CD14-positive monocyte (primary cell): ENCODE measurements at regions not wholly inside any gene's neighbourhood (a gene's known extent, or its start where the extent isn't known, plus 50 kb on each side); places are given as distances from the start of the nearest gene placed in this dataset.

Source experiments
- DNase-seq, 3 donors: peaks; one replicate each; pipeline ENCODE4 v3.0.0-alpha.2; 2011 to 2022
- H2AFZ ChIP-seq: 2 replicates; pipeline ENCODE4 v1.6.0; 2012; ENCODE audit warnings: mild to moderate bottlenecking, low read depth, low read length, inconsistent platforms; ENCODE audit not compliant: insufficient read depth, poor library complexity, severe bottlenecking
- H3K27ac ChIP-seq, 2 donors: 1 replicate in 1 of 2; 2 replicates in 1 of 2; pipeline ENCODE4 v1.5.1; 2012 to 2013; ENCODE audit warnings: low read length in 2 of 2, control low read depth in 1 of 2, inconsistent platforms in 1 of 2, low read depth in 1 of 2, mild to moderate bottlenecking in 1 of 2
- H3K27me3 ChIP-seq, 2 donors: one replicate each; pipeline versions ENCODE4 v1.6.0 to v1.6.1; 2011 to 2013; ENCODE audit warnings: low read length in 2 of 2; ENCODE audit not compliant: control insufficient read depth in 2 of 2, insufficient read depth in 2 of 2
- H3K36me3 ChIP-seq, 2 donors: replicated peaks in 1 of 2; 1 replicate in 1 of 2; 2 replicates in 1 of 2; pipeline versions ENCODE4 v1.5.1 to v1.6.1; 2012 to 2013; ENCODE audit warnings: low read length in 2 of 2, control low read depth in 1 of 2, inconsistent platforms in 1 of 2, mild to moderate bottlenecking in 1 of 2; ENCODE audit not compliant: insufficient read depth in 2 of 2, control insufficient read depth in 1 of 2
- H3K4me1 ChIP-seq, 2 donors: 1 replicate in 1 of 2; 2 replicates in 1 of 2; pipeline versions ENCODE4 v1.5.1 to v1.6.1; 2012 to 2013; ENCODE audit warnings: low read length in 2 of 2, control low read depth in 1 of 2, inconsistent platforms in 1 of 2, mild to moderate bottlenecking in 1 of 2, moderate library complexity in 1 of 2; ENCODE audit not compliant: insufficient read depth in 2 of 2, control insufficient read depth in 1 of 2
- H3K4me2 ChIP-seq: replicated peaks from 2 replicates; pipeline ENCODE3; 2012; ENCODE audit warnings: low read length, moderate library complexity, mild to moderate bottlenecking; ENCODE audit not compliant: poor library complexity, severe bottlenecking; ENCODE audit errors: extremely low read depth
- H3K4me3 ChIP-seq, 3 experiments: fragments of 200-600 bp in 1 of 3; sonication (generic) in 1 of 3; replicated peaks in 1 of 3; 1 replicate in 2 of 3; 2 replicates in 1 of 3; pipeline ENCODE4 v1.5.1; 2011 to 2013; ENCODE audit warnings: low read length in 3 of 3, mild to moderate bottlenecking in 3 of 3, control low read depth in 2 of 3, low read depth in 2 of 3, inconsistent platforms in 1 of 3, moderate library complexity in 1 of 3
- H3K79me2 ChIP-seq: 2 replicates; pipeline ENCODE4 v1.6.0; 2012; ENCODE audit warnings: mild to moderate bottlenecking, control low read depth, inconsistent platforms, low read length, moderate library complexity; ENCODE audit not compliant: insufficient read depth
- H3K9ac ChIP-seq: 2 replicates; pipeline ENCODE4 v1.6.0; 2017; ENCODE audit warnings: low read length, mild to moderate bottlenecking; ENCODE audit not compliant: insufficient read depth, poor library complexity, severe bottlenecking
- H3K9me3 ChIP-seq, 2 donors: replicated peaks in 1 of 2; 1 replicate in 1 of 2; 2 replicates in 1 of 2; pipeline versions ENCODE4 v1.5.1 to v1.6.1; 2012 to 2013; ENCODE audit warnings: low read length in 2 of 2, control low read depth in 1 of 2; ENCODE audit not compliant: control insufficient read depth in 1 of 2, insufficient read depth in 1 of 2
- H4K20me1 ChIP-seq: 2 replicates; pipeline ENCODE4 v1.6.0; 2012; ENCODE audit warnings: mild to moderate bottlenecking, low read length, control low read depth, moderate library complexity; ENCODE audit not compliant: insufficient read depth
- H3K27ac Mint-ChIP-seq, 7 donors: one replicate each; pipeline ENCODE4 v1.8.0; 2020; ENCODE audit warnings: mild to moderate bottlenecking in 7 of 7, mixed read lengths in 7 of 7, moderate library complexity in 6 of 7, inconsistent platforms in 2 of 7
- H3K27me3 Mint-ChIP-seq, 3 donors: one replicate each; pipeline ENCODE4 v1.8.0; 2021 to 2022; ENCODE audit warnings: low read depth in 3 of 3, mild to moderate bottlenecking in 3 of 3, mixed read lengths in 3 of 3, moderate library complexity in 3 of 3, inconsistent platforms in 1 of 3
- H3K36me3 Mint-ChIP-seq, 2 donors: one replicate each; pipeline ENCODE4 v1.8.0; 2020; ENCODE audit warnings: mixed read lengths in 2 of 2, inconsistent platforms in 1 of 2, mild to moderate bottlenecking in 1 of 2
- H3K4me1 Mint-ChIP-seq: one replicate; pipeline ENCODE4 v1.8.0; 2020; ENCODE audit warnings: mild to moderate bottlenecking, mixed read lengths
- H3K4me3 Mint-ChIP-seq, 2 donors: one replicate each; pipeline ENCODE4 v1.8.0; 2020; ENCODE audit warnings: mild to moderate bottlenecking in 2 of 2, mixed read lengths in 2 of 2, moderate library complexity in 1 of 2
- H3K9me3 Mint-ChIP-seq, 7 donors: one replicate each; pipeline ENCODE4 v1.8.0; 2020 to 2022; ENCODE audit warnings: mixed read lengths in 7 of 7, mild to moderate bottlenecking in 6 of 7, moderate library complexity in 6 of 7, inconsistent platforms in 2 of 7
- WGBS: methylation state at CpG from one replicate; pipeline ENCODE4 v1.1.5; 2013; ENCODE audit warnings: missing lambda C conversion rate; ENCODE audit not compliant: insufficient coverage; 5-methylcytosine and 5-hydroxymethylcytosine counted together
- intact Hi-C, 2 donors: fragments of 100-400 bp; cut with micrococcal nuclease; formaldehyde crosslinking; loops; one replicate each; pipeline versions ENCODE4 v1.15.0 to v1.15.1; 2023
- TF ChIP-seq, protein P1 (sequence below): fragments of 200-600 bp; IDR thresholded peaks from one replicate; pipeline ENCODE4 v1.8.0; 2022; ENCODE audit warnings: antibody characterized with exemption, mild to moderate bottlenecking

DNA sequence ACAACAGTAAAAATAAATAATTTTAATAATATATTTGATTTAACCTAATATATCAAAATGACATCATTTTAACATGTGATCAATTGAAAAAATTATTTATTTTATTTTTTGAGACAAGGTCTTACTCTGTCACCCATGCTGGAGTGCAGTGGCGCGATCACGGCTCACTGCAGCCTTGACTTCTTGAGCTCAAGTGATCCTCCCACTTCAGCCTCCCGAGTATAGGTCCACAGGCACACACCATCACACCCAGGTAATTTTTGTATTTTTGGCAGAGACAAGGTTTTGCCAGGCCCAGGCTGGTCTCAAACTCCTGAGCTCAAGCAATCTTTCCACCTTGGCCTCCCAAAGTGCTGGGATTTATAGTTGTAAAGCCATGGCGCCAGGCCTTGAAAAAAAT is 126.7 kb upstream of the COPS8 start:
- Histone ChIP-seq H3K4me1 (no peaks in the 10 kb centered on the region), H3K9me3 (no peaks in the 10 kb centered on the region), H3K4me2 (no peak overlapping the region), H3K4me3 (no peak overlapping the region), H3K79me2 (no peaks in the 10 kb centered on the region), H3K9ac (no peak overlapping the region), H3K27ac (no peak overlapping the region), H4K20me1 (no peaks in the 10 kb centered on the region), H2AFZ (no peak overlapping the region), H3K27me3 (peaks cover 0 to 8% of the 10 kb centered on the region in 2 donors), H3K36me3 (no peaks in the 10 kb centered on the region)
- Mint-ChIP-seq H3K9me3 (peaks cover 0 to 10% (median 4%) of the 10 kb centered on the region in 7 donors), H3K27ac (no peak overlapping the region), H3K4me3 (no peak overlapping the region), H3K27me3 (peaks cover 3 to 15% (median 10%) of the 10 kb centered on the region in 3 donors), H3K4me1 (no peaks in the 10 kb centered on the region), H3K36me3 (peaks cover 0 to 2% of the 10 kb centered on the region in 2 donors)
- intact Hi-C loops, result no loop called here
- TF ChIP-seq, protein P1, sequence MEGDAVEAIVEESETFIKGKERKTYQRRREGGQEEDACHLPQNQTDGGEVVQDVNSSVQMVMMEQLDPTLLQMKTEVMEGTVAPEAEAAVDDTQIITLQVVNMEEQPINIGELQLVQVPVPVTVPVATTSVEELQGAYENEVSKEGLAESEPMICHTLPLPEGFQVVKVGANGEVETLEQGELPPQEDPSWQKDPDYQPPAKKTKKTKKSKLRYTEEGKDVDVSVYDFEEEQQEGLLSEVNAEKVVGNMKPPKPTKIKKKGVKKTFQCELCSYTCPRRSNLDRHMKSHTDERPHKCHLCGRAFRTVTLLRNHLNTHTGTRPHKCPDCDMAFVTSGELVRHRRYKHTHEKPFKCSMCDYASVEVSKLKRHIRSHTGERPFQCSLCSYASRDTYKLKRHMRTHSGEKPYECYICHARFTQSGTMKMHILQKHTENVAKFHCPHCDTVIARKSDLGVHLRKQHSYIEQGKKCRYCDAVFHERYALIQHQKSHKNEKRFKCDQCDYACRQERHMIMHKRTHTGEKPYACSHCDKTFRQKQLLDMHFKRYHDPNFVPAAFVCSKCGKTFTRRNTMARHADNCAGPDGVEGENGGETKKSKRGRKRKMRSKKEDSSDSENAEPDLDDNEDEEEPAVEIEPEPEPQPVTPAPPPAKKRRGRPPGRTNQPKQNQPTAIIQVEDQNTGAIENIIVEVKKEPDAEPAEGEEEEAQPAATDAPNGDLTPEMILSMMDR, result no peak
- WGBS, result 100% methylated on average over 1 of the region's 5 CpGs
- no peak for DNase-seq

DNA sequence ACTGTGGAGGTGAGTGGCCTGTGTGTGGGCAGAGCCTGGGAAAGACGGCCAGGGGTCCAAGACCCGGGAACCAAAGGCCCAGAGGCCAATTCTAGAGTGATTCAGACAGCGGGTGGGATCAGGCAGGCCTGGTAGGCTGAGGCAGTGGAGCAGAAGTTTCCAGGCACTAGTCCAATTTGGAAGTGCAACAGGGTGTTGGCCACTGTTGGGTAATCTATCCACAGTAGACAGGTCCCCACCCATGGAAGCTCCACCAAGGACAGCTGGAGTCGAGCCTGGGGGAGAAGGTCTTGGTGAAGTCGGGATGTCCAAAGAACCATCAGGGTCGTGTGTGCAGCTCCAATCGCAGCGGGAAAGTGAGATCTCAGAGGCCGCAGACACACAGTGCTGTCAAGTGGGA is 125.8 kb upstream of the COPS8 start:
- intact Hi-C loops, result no loop called here
- WGBS, result 97% methylated on average over 9 of the region's 9 CpGs
- H3K27me3 ChIP-seq, result peaks cover 0 to 8% of the 10 kb centered on the region in 2 donors
- no peak overlapping the region for H3K4me3 Mint-ChIP-seq
- peak overlapping the region in 1 of 7 donors; percentile 30 for H3K27ac Mint-ChIP-seq
- H3K27ac ChIP-seq, result no peak overlapping the region
- H2AFZ ChIP-seq, result no peak overlapping the region
- no peaks in the 10 kb centered on the region for H3K4me1 Mint-ChIP-seq
- peaks cover 0 to 10% (median 4%) of the 10 kb centered on the region in 7 donors for H3K9me3 Mint-ChIP-seq
- H3K4me2 ChIP-seq, result no peak overlapping the region
- no peak overlapping the region for H3K4me3 ChIP-seq
- no peaks in the 10 kb centered on the region for H4K20me1 ChIP-seq
- TF ChIP-seq, protein P1, result no peak
- H3K79me2 ChIP-seq, result no peaks in the 10 kb centered on the region
- H3K4me1 ChIP-seq, result no peaks in the 10 kb centered on the region
- H3K36me3 Mint-ChIP-seq, result peaks cover 0 to 2% of the 10 kb centered on the region in 2 donors
- no peak for DNase-seq
- no peaks in the 10 kb centered on the region for H3K9me3 ChIP-seq
- H3K36me3 ChIP-seq, result no peaks in the 10 kb centered on the region
- H3K27me3 Mint-ChIP-seq, result peaks cover 3 to 11% (median 10%) of the 10 kb centered on the region in 3 donors
- no peak overlapping the region for H3K9ac ChIP-seq
